Neural cell (in vitro differentiated cells): ENCODE measurements at regions not wholly inside any gene's neighbourhood (a gene's known extent, or its start where the extent isn't known, plus 50 kb on each side); places are given as distances from the start of the nearest gene placed in this dataset.

Experiments used
- CTCF ChIP-seq: fragments of 450-650 bp; IDR thresholded peaks from 2 replicates; pipeline ENCODE4 v1.5.1; 2014; ENCODE audit warnings: antibody characterized with exemption, mild to moderate bottlenecking, moderate library complexity; ENCODE audit not compliant: poor library complexity, severe bottlenecking
- EP300 ChIP-seq: fragments of 450-650 bp; conservative IDR thresholded peaks from 2 replicates; pipeline ENCODE4 v1.6.1; 2014; ENCODE audit warnings: antibody characterized with exemption, mild to moderate bottlenecking, moderate library complexity; ENCODE audit not compliant: poor library complexity, severe bottlenecking
- EZH2 ChIP-seq: fragments of 200-600, 300-800 bp; shearing (Covaris generic), sonication (generic); IDR thresholded peaks from 2 replicates; pipeline ENCODE4 v1.6.1; 2014; ENCODE audit warnings: antibody characterized with exemption, low read length, borderline replicate concordance, mild to moderate bottlenecking; ENCODE audit not compliant: insufficient read depth, poor library complexity, severe bottlenecking
- POLR2AphosphoS5 ChIP-seq: IDR thresholded peaks from 2 replicates; pipeline ENCODE4 v1.6.1; 2012
- RAD21 ChIP-seq: fragments of 450-650 bp; conservative IDR thresholded peaks from 2 replicates; pipeline ENCODE4 v1.6.1; 2014; ENCODE audit warnings: antibody characterized with exemption, mild to moderate bottlenecking, moderate library complexity
- REST ChIP-seq: IDR thresholded peaks from 2 replicates; pipeline ENCODE4 v1.6.1; 2012; ENCODE audit warnings: borderline replicate concordance

GRCh38 chr15:81526029-81526428 is 152.0 kb upstream of the TMC3 start:
- no peak for TF ChIP-seq CTCF
- TF ChIP-seq EP300 = no peak
- TF ChIP-seq RAD21 = no peak
- no peak for TF ChIP-seq POLR2AphosphoS5
- TF ChIP-seq REST = no peak
- TF ChIP-seq EZH2 = no peak
